Right hindlimb (tissue), 1 donor: ENCODE measurements at regions not wholly inside any gene's neighbourhood (a gene's known extent, or its start where the extent isn't known, plus 50 kb on each side); places are given as distances from the start of the nearest gene placed in this dataset.

Source experiments
- DNase-seq: peaks from one replicate; pipeline ENCODE4 v3.0.0-alpha.2; 2018

DNA sequence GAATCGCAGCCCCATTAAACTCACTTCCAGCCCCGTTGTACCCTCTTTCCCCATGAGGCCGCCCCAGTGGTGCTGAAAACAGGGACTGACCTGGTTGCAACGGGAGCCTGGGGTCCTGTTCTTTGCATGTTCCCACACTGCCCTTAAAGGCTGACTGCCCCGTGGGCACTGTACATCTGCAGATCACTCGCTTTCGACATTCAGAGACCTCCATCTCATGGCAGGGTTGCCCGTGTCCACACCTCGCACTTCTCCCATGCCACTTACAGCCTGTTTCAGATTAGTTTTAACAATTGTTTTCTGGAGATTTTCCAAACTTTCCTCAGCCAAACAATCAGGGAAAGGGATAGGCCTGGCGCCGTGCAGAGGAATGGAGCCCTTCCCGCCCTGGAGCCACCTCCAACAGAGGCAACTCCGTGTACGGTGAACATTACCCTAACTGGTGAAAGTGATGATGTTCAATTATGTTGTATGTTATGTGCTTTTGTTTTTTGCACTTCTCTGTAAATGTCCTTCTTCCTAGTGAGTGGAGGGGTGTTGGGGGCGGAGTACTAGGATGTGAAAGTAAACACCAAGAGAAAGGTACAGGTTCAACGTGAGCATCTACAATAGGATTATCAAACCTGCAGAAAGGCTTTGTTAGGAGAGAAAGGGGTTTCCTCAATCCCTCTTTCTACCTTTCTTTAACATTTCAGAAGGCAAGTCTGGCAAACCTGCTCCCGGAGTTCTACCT lies 262.8 kb downstream of the FOXO1 start:
- no peak for DNase-seq

DNA sequence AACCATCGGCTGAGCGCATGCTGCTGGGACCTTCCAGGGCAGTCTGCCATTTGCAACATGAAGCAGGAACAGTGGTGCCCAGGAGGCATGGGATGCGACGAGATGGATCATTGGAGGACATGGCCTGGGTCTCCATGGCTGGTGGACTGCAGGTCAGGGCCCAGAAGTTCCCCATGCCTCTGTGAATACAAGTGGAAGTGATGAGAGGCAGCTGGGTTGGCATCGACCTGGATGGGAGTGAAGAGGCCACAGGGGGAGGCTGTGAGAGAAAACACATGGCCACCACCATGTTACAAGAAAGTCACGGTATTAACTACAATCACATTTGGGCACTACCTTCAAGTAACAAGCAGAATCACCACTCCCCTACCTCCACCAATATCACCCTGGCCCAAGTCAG lies 262.0 kb downstream of the FOXO1 start:
- no peak for DNase-seq

DNA sequence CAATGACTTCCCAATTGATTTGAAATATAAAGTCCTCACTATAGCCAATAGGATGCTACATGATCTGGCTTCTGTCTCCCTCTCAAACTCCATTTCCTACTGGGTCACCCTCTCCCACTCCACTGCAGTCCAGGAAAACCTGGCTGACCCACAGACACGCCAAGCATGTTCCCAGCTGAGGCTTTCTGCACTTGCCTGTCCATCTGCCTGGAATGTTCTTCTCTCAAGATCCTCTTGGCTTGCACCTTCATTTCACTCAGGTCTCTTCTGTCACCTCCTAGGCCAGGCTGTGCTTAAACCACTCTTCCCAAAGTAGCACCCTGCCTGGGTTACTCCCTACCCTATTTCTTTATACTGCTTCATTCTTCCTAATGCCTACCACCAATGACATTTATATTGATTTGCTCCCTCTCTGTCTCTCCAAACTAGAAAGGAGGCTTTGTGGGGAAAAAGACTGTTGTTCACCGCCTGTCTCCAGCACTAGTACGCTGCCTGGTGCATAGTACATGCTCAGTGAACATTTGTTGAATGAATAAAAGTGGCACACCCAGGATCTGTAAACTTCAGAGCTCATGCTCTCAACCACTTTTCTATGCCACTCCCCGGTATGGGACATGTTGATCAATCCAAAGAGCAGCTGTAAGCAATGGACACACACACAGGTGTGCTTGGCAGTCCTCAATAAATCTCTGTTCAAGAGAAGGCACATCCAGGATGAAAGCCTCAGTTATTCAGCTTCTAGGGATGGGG lies 261.3 kb downstream of the FOXO1 start:
- DNase-seq, result no peak

GRCh38 chr13:40406405-40407120 lies 259.9 kb downstream of the FOXO1 start:
- DNase-seq, result no peak

DNA sequence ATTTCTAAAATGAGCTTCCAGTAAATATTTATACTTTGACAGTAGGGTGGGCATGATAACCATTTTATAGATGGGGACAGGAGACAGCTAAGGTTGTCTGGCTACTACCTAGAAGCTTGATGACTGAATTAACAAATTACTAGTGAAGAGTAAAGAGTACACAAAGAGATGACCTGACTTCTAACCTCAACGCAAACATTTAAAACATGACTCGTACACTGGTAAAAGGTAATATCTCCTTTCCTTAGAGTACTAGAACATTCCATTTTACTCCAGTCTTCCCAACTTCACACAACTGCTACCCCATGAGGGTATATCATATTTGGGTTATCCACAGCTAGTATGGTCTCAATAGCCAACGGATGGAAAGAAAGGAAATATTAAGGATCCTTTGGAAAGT lies 258.9 kb downstream of the FOXO1 start:
- DNase-seq, result no peak

DNA sequence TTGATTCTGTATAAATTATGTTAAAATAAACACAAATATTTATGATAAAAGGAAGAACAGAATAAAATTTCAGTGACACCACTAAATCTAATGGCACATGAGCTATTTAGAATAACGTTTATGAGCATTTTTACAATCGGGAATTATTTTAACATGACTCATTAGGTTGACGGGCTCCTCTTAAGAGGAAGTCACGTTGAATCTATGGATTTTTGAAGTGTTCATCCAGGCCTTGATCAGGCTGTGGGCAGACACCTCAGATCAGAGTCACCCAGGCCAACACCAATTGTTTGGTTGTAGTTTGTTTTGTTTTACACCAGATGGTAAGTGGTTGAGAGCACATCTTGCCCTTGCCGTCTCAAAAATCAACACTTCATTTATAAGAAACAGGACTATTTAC lies 257.8 kb downstream of the FOXO1 start:
- no peak for DNase-seq

- no peak for DNase-seq
These were observed 257.2 kb downstream of the FOXO1 start for GRCh38 chr13:40409278-40409677.

GRCh38 chr13:40410315-40410714 lies 256.1 kb downstream of the FOXO1 start:
- no peak for DNase-seq

- no peak for DNase-seq
These were observed 246.2 kb downstream of the FOXO1 start for GRCh38 chr13:40420160-40420740.

DNA sequence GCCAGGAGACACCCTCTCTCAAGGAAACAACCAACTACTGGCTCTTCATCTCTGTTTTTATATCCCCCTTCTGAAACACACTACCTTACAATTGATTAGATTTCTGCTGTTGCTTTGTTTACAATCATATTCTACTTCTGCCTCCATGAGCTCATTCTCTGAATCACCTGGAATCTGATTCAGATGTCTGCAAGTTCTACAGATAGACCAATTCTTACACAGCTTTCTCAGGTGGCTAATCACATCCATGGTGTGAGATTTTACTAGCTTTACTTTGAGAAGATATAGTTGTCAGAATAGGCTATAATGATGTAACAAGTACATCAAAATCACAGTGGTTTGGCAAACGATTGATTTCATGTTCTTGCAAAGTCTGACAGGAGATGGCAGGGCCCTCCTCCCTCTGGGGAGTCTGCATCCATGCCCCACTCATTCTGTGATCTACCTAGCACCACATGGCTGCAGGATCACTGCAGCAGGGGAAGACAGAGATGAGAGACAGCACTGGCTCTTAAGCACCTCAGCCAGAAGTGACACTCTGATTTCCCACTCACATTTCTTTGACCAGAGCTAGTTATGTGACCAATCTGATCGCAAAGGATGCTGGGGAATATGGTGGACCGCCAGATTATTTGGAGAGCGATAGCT lies 243.7 kb downstream of the FOXO1 start:
- no peak for DNase-seq

DNA sequence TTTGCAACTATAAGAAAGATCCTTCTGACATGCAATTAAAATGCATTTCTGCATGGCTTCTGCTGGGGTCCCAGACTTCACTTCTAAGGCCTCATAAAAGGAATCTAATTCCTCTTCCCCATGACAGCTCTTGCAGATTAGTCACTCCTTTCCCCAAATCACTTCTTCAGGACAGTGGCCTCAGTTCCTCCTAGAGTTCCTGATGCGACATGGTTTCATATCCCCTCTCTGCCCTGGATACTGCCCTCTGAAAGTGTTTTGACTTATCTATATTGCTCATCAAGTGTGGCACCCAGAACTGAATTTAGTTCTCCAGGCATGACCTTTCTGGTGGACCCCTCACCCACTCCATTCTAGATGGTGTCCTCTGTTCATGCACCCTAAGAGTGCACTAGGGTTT lies 238.1 kb downstream of the FOXO1 start:
- DNase-seq, result no peak

GRCh38 chr13:40429706-40430545 lies 236.5 kb downstream of the FOXO1 start:
- DNase-seq, result no peak

DNA sequence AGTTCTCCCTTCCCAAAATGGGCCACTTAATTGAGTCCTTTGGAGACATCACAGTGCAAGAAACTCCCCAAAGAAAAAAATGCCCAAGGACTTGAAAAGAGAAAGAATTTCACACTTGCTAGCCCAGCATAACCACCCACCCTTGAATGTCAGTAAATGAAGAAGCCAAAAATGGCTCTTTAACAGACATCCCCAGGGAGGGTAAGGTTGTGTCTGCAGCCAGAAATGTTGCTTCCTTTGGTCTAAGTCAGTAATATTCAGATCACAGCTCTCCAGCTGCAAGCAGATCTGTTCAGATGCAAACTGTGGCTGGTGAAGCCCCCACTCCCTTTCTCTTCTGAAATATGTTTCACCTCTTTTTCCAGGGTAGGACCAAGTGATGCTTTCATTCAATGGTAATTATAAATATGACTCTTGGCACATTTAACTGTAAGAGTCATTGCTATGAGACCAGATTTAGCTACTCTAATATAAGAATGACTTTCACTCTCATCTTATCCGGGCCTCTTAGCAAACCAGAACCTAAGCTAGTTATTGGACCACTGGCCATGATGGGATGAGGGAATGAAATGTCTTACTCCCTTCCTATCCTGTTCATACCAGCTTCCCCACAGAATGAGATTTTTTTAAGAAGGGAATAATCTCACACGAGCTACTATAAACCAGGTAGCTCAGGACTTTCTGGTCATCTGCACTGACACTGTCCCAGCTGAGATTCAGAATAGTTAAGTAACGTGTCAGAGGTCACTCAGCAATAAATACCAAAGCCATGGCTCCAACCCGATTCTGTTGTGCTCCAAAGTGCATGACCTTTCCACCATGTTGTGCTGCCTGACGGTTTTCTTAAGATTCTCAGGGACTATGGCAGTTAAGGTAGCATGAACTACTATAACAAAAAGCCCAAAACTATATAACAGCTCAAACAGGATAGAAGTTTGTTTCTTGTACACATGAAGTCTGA lies 234.1 kb downstream of the FOXO1 start:
- DNase-seq, result no peak

DNA sequence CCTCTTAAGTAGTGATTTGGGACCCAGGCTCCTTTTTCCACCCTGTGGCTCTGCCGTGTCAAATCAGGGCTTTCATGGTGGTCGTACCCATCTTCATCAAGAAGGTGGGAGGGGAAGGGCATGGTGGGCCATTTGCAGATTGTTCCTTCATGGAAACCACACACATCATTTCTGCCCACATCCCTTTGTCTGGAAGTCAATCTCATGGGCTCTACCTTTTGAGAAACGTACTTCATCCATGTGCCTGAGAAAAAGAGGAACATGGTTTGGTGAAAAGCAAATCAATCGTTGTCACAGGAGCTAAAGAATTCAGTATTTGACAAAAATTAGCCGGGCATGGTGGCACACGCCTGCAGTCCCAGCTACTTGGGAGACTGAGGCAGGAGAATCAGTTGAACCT lies 233.4 kb downstream of the FOXO1 start:
- no peak for DNase-seq

DNA sequence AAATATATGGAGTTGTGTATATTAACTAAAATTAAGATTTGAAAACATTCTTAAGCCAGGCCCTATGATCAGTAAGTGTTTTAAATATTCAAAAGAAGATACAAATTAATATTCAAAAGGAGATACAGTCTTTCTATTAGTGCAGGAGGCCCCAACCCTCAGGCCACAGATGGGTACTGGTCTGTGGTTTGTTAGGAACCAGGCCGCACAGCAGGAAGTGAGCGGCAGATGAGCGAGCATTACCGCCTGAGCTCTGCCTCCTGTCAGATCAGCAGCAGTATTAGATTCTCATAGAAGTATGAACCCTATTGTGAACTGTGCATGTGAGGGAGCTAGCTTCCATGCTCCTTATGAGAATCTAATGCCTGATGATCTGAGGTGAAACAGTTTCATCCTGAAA lies 232.9 kb downstream of the FOXO1 start:
- no peak for DNase-seq

- DNase-seq, result no peak
These were observed 231.7 kb downstream of the FOXO1 start for GRCh38 chr13:40434516-40435397.

- DNase-seq, result no peak
These were observed 228.3 kb downstream of the FOXO1 start for GRCh38 chr13:40438022-40438680.

- no peak for DNase-seq
These were observed 227.2 kb downstream of the FOXO1 start for GRCh38 chr13:40438999-40439797.
